Transverse colon (tissue), 4 donors: ENCODE measurements at regions not wholly inside any gene's neighbourhood (a gene's known extent, or its start where the extent isn't known, plus 50 kb on each side); places are given as distances from the start of the nearest gene placed in this dataset.

Experiments used
- CTCF ChIP-seq, 5 experiments: fragments of 200-600 bp in 3 of 5; fragments of 450-650 bp in 2 of 5; sonication (generic) in 3 of 5; IDR thresholded peaks; 1 replicate in 2 of 5; 2 replicates in 3 of 5; pipeline ENCODE4 v1.5.1; 2016 to 2017; ENCODE audit warnings: antibody characterized with exemption in 5 of 5, inconsistent platforms in 3 of 5, mild to moderate bottlenecking in 2 of 5, moderate library complexity in 1 of 5
- POLR2AphosphoS5 ChIP-seq, 3 donors: sonication (generic); formaldehyde crosslinking; IDR thresholded peaks; one replicate each; pipeline ENCODE4 v1.6.1; 2016; ENCODE audit warnings: antibody characterized with exemption in 3 of 3

GRCh38 chr18:66109981-66110380, 359.2 kb downstream of the CDH7 start:
- TF ChIP-seq CTCF (IDR thresholded peaks at IDR 0.05) (no peak), POLR2AphosphoS5 (IDR thresholded peaks at IDR 0.05) (no peak)
